Mucosa of rectum (tissue), 2 donors: ENCODE measurements at regions not wholly inside any gene's neighbourhood (a gene's known extent, or its start where the extent isn't known, plus 50 kb on each side); places are given as distances from the start of the nearest gene placed in this dataset.

Experiments
- H3K27ac ChIP-seq, 2 donors: one replicate each; pipeline ENCODE4 v1.7.0; 2013; ENCODE audit warnings: inconsistent platforms in 2 of 2, low read depth in 2 of 2, low read length in 2 of 2
- H3K27me3 ChIP-seq, 2 donors: one replicate each; pipeline ENCODE4 v1.7.0; 2013; ENCODE audit warnings: low read length in 2 of 2; ENCODE audit not compliant: control insufficient read depth in 2 of 2, insufficient read depth in 2 of 2
- H3K36me3 ChIP-seq, 2 donors: one replicate each; pipeline ENCODE4 v1.7.0; 2013; ENCODE audit warnings: low read length in 2 of 2; ENCODE audit not compliant: control insufficient read depth in 2 of 2, insufficient read depth in 2 of 2
- H3K4me1 ChIP-seq, 2 donors: one replicate each; pipeline ENCODE4 v1.7.0; 2013; ENCODE audit warnings: low read length in 2 of 2, mild to moderate bottlenecking in 1 of 2; ENCODE audit not compliant: control insufficient read depth in 2 of 2, insufficient read depth in 2 of 2
- H3K4me3 ChIP-seq, 2 donors: one replicate each; pipeline ENCODE4 v1.7.0; 2013; ENCODE audit warnings: low read length in 2 of 2
- H3K9ac ChIP-seq, 2 donors: one replicate each; pipeline ENCODE4 v1.7.0; 2013; ENCODE audit warnings: low read length in 2 of 2, low read depth in 1 of 2, mild to moderate bottlenecking in 1 of 2
- H3K9me3 ChIP-seq, 2 donors: one replicate each; pipeline ENCODE4 v1.7.0; 2013; ENCODE audit warnings: low read length in 2 of 2; ENCODE audit not compliant: control insufficient read depth in 2 of 2
- donor health status: healthy.
- donor health status: Normal muscosa, but diverticular disease.

- H3K27me3 ChIP-seq, result no peaks in the 10 kb centered on the region
- H3K4me3 ChIP-seq, result no peak overlapping the region
- no peak overlapping the region for H3K27ac ChIP-seq
- no peaks in the 10 kb centered on the region for H3K9me3 ChIP-seq
- H3K9ac ChIP-seq, result no peak overlapping the region
- H3K4me1 ChIP-seq, result peaks cover 0 to 4% of the 10 kb centered on the region in 2 donors
- no peaks in the 10 kb centered on the region for H3K36me3 ChIP-seq
Measured at GRCh38 chr11:11220786-11221185, 132.3 kb downstream of the CSNK2A3 start.

- H3K4me1 ChIP-seq, result peaks cover 0 to 4% of the 10 kb centered on the region in 2 donors
- no peaks in the 10 kb centered on the region for H3K9me3 ChIP-seq
- no peak overlapping the region for H3K4me3 ChIP-seq
- no peaks in the 10 kb centered on the region for H3K27me3 ChIP-seq
- peak overlapping the region in 1 of 2 donors; percentile 11 for H3K27ac ChIP-seq
- H3K36me3 ChIP-seq, result no peaks in the 10 kb centered on the region
- H3K9ac ChIP-seq, result no peak overlapping the region
Measured at GRCh38 chr11:11218629-11218986, 134.4 kb downstream of the CSNK2A3 start.

GRCh38 chr11:11217929-11218628, 135.0 kb downstream of the CSNK2A3 start:
- Histone ChIP-seq H3K9me3 (no peaks in the 10 kb centered on the region), H3K4me1 (peaks cover 0 to 4% of the 10 kb centered on the region in 2 donors), H3K36me3 (no peaks in the 10 kb centered on the region), H3K9ac (no peak overlapping the region), H3K27me3 (no peaks in the 10 kb centered on the region), H3K4me3 (no peak overlapping the region), H3K27ac (peak overlapping the region in 1 of 2 donors; percentile 11)

- peaks cover 0 to 4% of the 10 kb centered on the region in 2 donors for H3K4me1 ChIP-seq
- no peaks in the 10 kb centered on the region for H3K9me3 ChIP-seq
- no peak overlapping the region for H3K9ac ChIP-seq
- H3K27ac ChIP-seq, result no peak overlapping the region
- H3K4me3 ChIP-seq, result no peak overlapping the region
- no peaks in the 10 kb centered on the region for H3K27me3 ChIP-seq
- no peaks in the 10 kb centered on the region for H3K36me3 ChIP-seq
Measured at GRCh38 chr11:11217289-11217928, 135.6 kb downstream of the CSNK2A3 start.

- H3K27ac ChIP-seq, result no peak overlapping the region
- H3K27me3 ChIP-seq, result no peaks in the 10 kb centered on the region
- H3K9me3 ChIP-seq, result no peaks in the 10 kb centered on the region
- H3K4me3 ChIP-seq, result no peak overlapping the region
- peaks cover 0 to 7% of the 10 kb centered on the region in 2 donors for H3K4me1 ChIP-seq
- no peaks in the 10 kb centered on the region for H3K36me3 ChIP-seq
- H3K9ac ChIP-seq, result no peak overlapping the region
Measured at GRCh38 chr11:11215944-11216343, 137.1 kb downstream of the CSNK2A3 start.

GRCh38 chr11:11215058-11215815, 137.8 kb downstream of the CSNK2A3 start:
- H3K4me3 ChIP-seq, result no peak overlapping the region
- H3K9me3 ChIP-seq, result no peaks in the 10 kb centered on the region
- H3K4me1 ChIP-seq, result peaks cover 0 to 7% of the 10 kb centered on the region in 2 donors

GRCh38 chr11:11213117-11213516, 139.9 kb downstream of the CSNK2A3 start:
- peaks cover 0 to 3% of the 10 kb centered on the region in 2 donors for H3K4me1 ChIP-seq

More at GRCh38 chr11:11215058-11215815, 137.8 kb downstream of the CSNK2A3 start:
- H3K27me3 ChIP-seq, result no peaks in the 10 kb centered on the region
- H3K9ac ChIP-seq, result no peak overlapping the region
- H3K27ac ChIP-seq, result no peak overlapping the region
- no peaks in the 10 kb centered on the region for H3K36me3 ChIP-seq

GRCh38 chr11:11211888-11212287, 141.2 kb downstream of the CSNK2A3 start:
- H3K4me3 ChIP-seq, result no peak overlapping the region
- no peak overlapping the region for H3K27ac ChIP-seq
- H3K4me1 ChIP-seq, result peaks cover 0 to 3% of the 10 kb centered on the region in 2 donors
- no peaks in the 10 kb centered on the region for H3K27me3 ChIP-seq
- no peaks in the 10 kb centered on the region for H3K36me3 ChIP-seq
- no peak overlapping the region for H3K9ac ChIP-seq
- H3K9me3 ChIP-seq, result no peaks in the 10 kb centered on the region

More at GRCh38 chr11:11213117-11213516, 139.9 kb downstream of the CSNK2A3 start:
- H3K9ac ChIP-seq, result no peak overlapping the region
- H3K27me3 ChIP-seq, result no peaks in the 10 kb centered on the region
- H3K9me3 ChIP-seq, result no peaks in the 10 kb centered on the region
- H3K4me3 ChIP-seq, result no peak overlapping the region
- no peaks in the 10 kb centered on the region for H3K36me3 ChIP-seq
- no peak overlapping the region for H3K27ac ChIP-seq

GRCh38 chr11:11211186-11211585, 141.9 kb downstream of the CSNK2A3 start:
- Histone ChIP-seq H3K27me3 (no peaks in the 10 kb centered on the region), H3K9me3 (no peaks in the 10 kb centered on the region), H3K9ac (no peak overlapping the region), H3K4me3 (no peak overlapping the region), H3K27ac (no peak overlapping the region), H3K4me1 (peaks cover 0 to 3% of the 10 kb centered on the region in 2 donors), H3K36me3 (no peaks in the 10 kb centered on the region)

GRCh38 chr11:11210446-11210845, 142.6 kb downstream of the CSNK2A3 start:
- H3K9ac ChIP-seq, result no peak overlapping the region
- no peak overlapping the region for H3K4me3 ChIP-seq
- H3K27ac ChIP-seq, result no peak overlapping the region
- H3K4me1 ChIP-seq, result peaks cover 0 to 3% of the 10 kb centered on the region in 2 donors
- no peaks in the 10 kb centered on the region for H3K36me3 ChIP-seq
- H3K27me3 ChIP-seq, result no peaks in the 10 kb centered on the region
- H3K9me3 ChIP-seq, result no peaks in the 10 kb centered on the region
